ENCODE measurements at regions not wholly inside any gene's neighbourhood (a gene's known extent, or its start where the extent isn't known, plus 50 kb on each side); places are given as distances from the start of the nearest gene placed in this dataset.

DNA sequence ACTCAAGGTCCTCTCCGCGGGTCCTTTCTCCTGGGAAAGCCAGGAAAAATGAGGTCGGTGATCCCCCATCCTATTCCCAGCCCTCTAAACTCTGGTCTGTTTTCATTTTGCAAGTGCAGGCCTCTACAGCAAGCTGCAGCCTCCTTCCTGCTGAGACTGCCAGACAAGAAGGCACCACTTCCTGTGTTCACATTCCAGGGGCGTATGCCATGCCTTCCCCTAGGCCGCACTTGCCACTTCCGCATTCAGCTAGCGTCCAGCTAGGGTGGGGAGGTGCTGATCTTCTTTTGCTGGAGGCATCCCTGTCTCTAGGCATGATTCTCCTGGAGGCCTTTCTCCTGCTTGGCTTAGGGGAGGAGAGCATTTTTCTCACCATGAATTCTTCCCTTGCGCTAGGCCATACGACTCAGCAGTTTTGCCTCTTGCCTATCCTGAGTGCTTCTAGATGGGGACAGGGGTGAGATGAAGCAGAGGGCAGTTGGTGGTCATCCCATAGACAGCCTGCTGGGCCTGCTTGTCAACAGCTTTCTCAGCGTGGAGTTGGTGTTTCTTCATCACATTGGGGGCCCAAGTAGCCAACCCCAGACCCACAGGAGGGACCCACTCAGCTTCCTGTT lies 328.9 kb downstream of the RPS24 start:
- no peak for TF ChIP-seq POLR2A (IDR thresholded peaks at IDR 0.05)
- TF ChIP-seq, protein P1, sequence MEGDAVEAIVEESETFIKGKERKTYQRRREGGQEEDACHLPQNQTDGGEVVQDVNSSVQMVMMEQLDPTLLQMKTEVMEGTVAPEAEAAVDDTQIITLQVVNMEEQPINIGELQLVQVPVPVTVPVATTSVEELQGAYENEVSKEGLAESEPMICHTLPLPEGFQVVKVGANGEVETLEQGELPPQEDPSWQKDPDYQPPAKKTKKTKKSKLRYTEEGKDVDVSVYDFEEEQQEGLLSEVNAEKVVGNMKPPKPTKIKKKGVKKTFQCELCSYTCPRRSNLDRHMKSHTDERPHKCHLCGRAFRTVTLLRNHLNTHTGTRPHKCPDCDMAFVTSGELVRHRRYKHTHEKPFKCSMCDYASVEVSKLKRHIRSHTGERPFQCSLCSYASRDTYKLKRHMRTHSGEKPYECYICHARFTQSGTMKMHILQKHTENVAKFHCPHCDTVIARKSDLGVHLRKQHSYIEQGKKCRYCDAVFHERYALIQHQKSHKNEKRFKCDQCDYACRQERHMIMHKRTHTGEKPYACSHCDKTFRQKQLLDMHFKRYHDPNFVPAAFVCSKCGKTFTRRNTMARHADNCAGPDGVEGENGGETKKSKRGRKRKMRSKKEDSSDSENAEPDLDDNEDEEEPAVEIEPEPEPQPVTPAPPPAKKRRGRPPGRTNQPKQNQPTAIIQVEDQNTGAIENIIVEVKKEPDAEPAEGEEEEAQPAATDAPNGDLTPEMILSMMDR (IDR thresholded peaks at IDR 0.05): no peak
